H1 (cell line): ENCODE measurements at regions not wholly inside any gene's neighbourhood (a gene's known extent, or its start where the extent isn't known, plus 50 kb on each side); places are given as distances from the start of the nearest gene placed in this dataset.

Experiments
- CTCF ChIA-PET: fragments of 300-600 bp; sonication (Branson Sonifier 250); formaldehyde crosslinking; loops from one replicate; lab custom pipeline; 2021; ENCODE audit not compliant: partially characterized antibody; lab: Charles Lee
- POLR2A ChIA-PET: fragments of 300-600 bp; sonication (Branson Sonifier 250); formaldehyde crosslinking; loops from one replicate; lab custom pipeline; 2021; ENCODE audit warnings: inconsistent platforms; ENCODE audit not compliant: partially characterized antibody; lab: Charles Lee
- DNase-seq, 2 experiments: peaks; one replicate each; pipeline versions ENCODE4 v3.0.0 to v3.0.0-alpha.2; 2010 to 2022; ENCODE audit warnings: low spot score in 2 of 2, low read depth in 1 of 2, mixed read lengths in 1 of 2
- FAIRE-seq: peaks from 2 replicates; lab custom pipeline; 2011; peaks lifted over from hg19 to GRCh38; lab: Jason Lieb, UNC
- H2AFZ ChIP-seq: 2 replicates; pipeline ENCODE4 v1.8.1; 2012; ENCODE audit warnings: low read length, inconsistent platforms
- H2AK5ac ChIP-seq: 2 replicates; pipeline ENCODE4 v1.6.1; 2013; ENCODE audit warnings: low read depth, low read length
- H2BK120ac ChIP-seq: replicated peaks from 2 replicates; pipeline ENCODE3; 2013; ENCODE audit warnings: low read depth, low read length, inconsistent platforms
- H2BK12ac ChIP-seq: 2 replicates; pipeline ENCODE4 v1.6.1; 2013; ENCODE audit warnings: low read depth, low read length
- H2BK15ac ChIP-seq: 2 replicates; pipeline ENCODE4 v1.6.1; 2013; ENCODE audit warnings: low read length
- H2BK20ac ChIP-seq: 2 replicates; pipeline ENCODE4 v1.6.1; 2013; ENCODE audit warnings: low read length
- H2BK5ac ChIP-seq: 2 replicates; pipeline ENCODE4 v1.6.1; 2013; ENCODE audit warnings: low read depth, low read length
- H3K14ac ChIP-seq: 2 replicates; pipeline ENCODE4 v1.6.1; 2013; ENCODE audit warnings: inconsistent platforms; ENCODE audit not compliant: insufficient read length
- H3K18ac ChIP-seq: 2 replicates; pipeline ENCODE4 v1.6.1; 2013; ENCODE audit warnings: low read length; ENCODE audit errors: extremely low read depth
- H3K23ac ChIP-seq: 2 replicates; pipeline ENCODE4 v1.6.1; 2013; ENCODE audit warnings: inconsistent platforms; ENCODE audit not compliant: insufficient read length
- H3K23me2 ChIP-seq: 2 replicates; pipeline ENCODE4 v1.6.1; 2013; ENCODE audit warnings: low read depth, low read length
- H3K27ac ChIP-seq: 2 replicates; pipeline ENCODE4 v1.6.1; 2011; ENCODE audit warnings: low read depth, low read length, inconsistent platforms
- H3K27me3 ChIP-seq, 4 experiments: replicated peaks in 1 of 4; 1 replicate in 1 of 4; 2 replicates in 3 of 4; pipeline versions ENCODE4 v1.6.1 to v1.8.1; 2011 to 2013; ENCODE audit warnings: low read length in 3 of 4, mild to moderate bottlenecking in 3 of 4, inconsistent platforms in 2 of 4, mixed read lengths in 2 of 4, moderate library complexity in 1 of 4; ENCODE audit not compliant: control insufficient read depth in 3 of 4, insufficient read depth in 3 of 4; ENCODE audit errors: extremely low read depth in 1 of 4
- H3K36me3 ChIP-seq, 4 experiments: 2 replicates each; pipeline versions ENCODE4 v1.6.1 to v1.8.1; 2011 to 2013; ENCODE audit warnings: mild to moderate bottlenecking in 4 of 4, low read length in 3 of 4, moderate library complexity in 2 of 4, control low read depth in 1 of 4, inconsistent platforms in 1 of 4; ENCODE audit not compliant: insufficient read depth in 4 of 4, control insufficient read depth in 2 of 4
- H3K4ac ChIP-seq: replicated peaks from 2 replicates; pipeline ENCODE3; 2013; ENCODE audit warnings: low read length, low read depth, mixed read lengths, inconsistent platforms; ENCODE audit not compliant: insufficient read length
- H3K4me1 ChIP-seq, 4 experiments: replicated peaks in 1 of 4; 1 replicate in 1 of 4; 2 replicates in 3 of 4; pipeline versions ENCODE4 v1.6.1 to v1.8.1; 2011 to 2013; ENCODE audit warnings: low read length in 3 of 4, inconsistent platforms in 2 of 4, mixed read lengths in 1 of 4; ENCODE audit not compliant: insufficient read depth in 4 of 4, control insufficient read depth in 3 of 4
- H3K4me2 ChIP-seq, 2 experiments: 2 replicates each; pipeline versions ENCODE4 v1.6.1 to v1.8.1; 2011 to 2013; ENCODE audit warnings: low read depth in 2 of 2, low read length in 2 of 2, control low read depth in 1 of 2, inconsistent platforms in 1 of 2, mild to moderate bottlenecking in 1 of 2; ENCODE audit not compliant: insufficient read depth in 1 of 2
- H3K4me3 ChIP-seq, 4 experiments: fragments of 200-600, 300-600 bp in 1 of 4; sonication (generic), shearing (Covaris generic), sonication (Bioruptor Twin) in 1 of 4; 2 replicates each; pipeline versions ENCODE4 v1.5.1 to v1.8.1; 2011 to 2016; ENCODE audit warnings: low read length in 4 of 4, low read depth in 3 of 4, control low read depth in 2 of 4, inconsistent platforms in 2 of 4, mild to moderate bottlenecking in 2 of 4, mixed read lengths in 1 of 4, moderate library complexity in 1 of 4; ENCODE audit not compliant: insufficient read depth in 2 of 4; ENCODE audit errors: extremely low read depth in 1 of 4
- H3K56ac ChIP-seq: replicated peaks from 2 replicates; pipeline ENCODE3; 2013; ENCODE audit warnings: low read depth, mild to moderate bottlenecking, mixed read lengths, low read length, inconsistent platforms; ENCODE audit not compliant: insufficient read length
- H3K79me1 ChIP-seq: 2 replicates; pipeline ENCODE4 v1.6.1; 2013; ENCODE audit warnings: low read depth, low read length, control low read depth
- H3K79me2 ChIP-seq, 2 experiments: 2 replicates each; pipeline versions ENCODE4 v1.6.1 to v1.8.1; 2012 to 2013; ENCODE audit warnings: low read length in 2 of 2, mild to moderate bottlenecking in 2 of 2, inconsistent platforms in 1 of 2; ENCODE audit not compliant: insufficient read depth in 2 of 2, control insufficient read depth in 1 of 2
- H3K9ac ChIP-seq, 4 experiments: replicated peaks in 1 of 4; 1 replicate in 1 of 4; 2 replicates in 3 of 4; pipeline versions ENCODE4 v1.6.1 to v1.8.1; 2011 to 2013; ENCODE audit warnings: low read depth in 3 of 4, low read length in 3 of 4, control low read depth in 2 of 4, mild to moderate bottlenecking in 2 of 4, moderate library complexity in 2 of 4, inconsistent platforms in 1 of 4; ENCODE audit errors: extremely low read depth in 1 of 4
- H3K9me3 ChIP-seq, 2 experiments: 2 replicates each; pipeline versions ENCODE4 v1.6.1 to v1.8.1; 2012 to 2013; ENCODE audit warnings: mild to moderate bottlenecking in 2 of 2, moderate library complexity in 2 of 2, control low read depth in 1 of 2, inconsistent platforms in 1 of 2, low read depth in 1 of 2, low read length in 1 of 2, mixed read lengths in 1 of 2; ENCODE audit not compliant: insufficient read depth in 2 of 2
- H4K20me1 ChIP-seq, 2 experiments: replicated peaks in 1 of 2; 2 replicates each; pipeline versions ENCODE3 to v1.8.1; 2011 to 2013; ENCODE audit warnings: inconsistent platforms in 2 of 2, low read length in 2 of 2, mild to moderate bottlenecking in 1 of 2; ENCODE audit not compliant: insufficient read depth in 2 of 2, control insufficient read depth in 1 of 2
- H4K5ac ChIP-seq: 2 replicates; pipeline ENCODE4 v1.6.1; 2013; ENCODE audit warnings: low read length, low read depth, mixed read lengths, inconsistent platforms; ENCODE audit not compliant: insufficient read length
- H4K8ac ChIP-seq: 2 replicates; pipeline ENCODE4 v1.8.0; 2013; ENCODE audit warnings: mild to moderate bottlenecking, moderate library complexity, low read length, inconsistent platforms; ENCODE audit not compliant: insufficient read depth; ENCODE audit errors: extremely low read depth
- H4K91ac ChIP-seq: replicated peaks from 2 replicates; pipeline ENCODE3; 2013; ENCODE audit warnings: low read length, mixed read lengths, inconsistent platforms; ENCODE audit not compliant: insufficient read length
- CREB1 ChIP-seq: IDR thresholded peaks from 2 replicates; pipeline ENCODE4 v1.6.1; 2012; ENCODE audit warnings: inconsistent platforms
- GTF2F1 ChIP-seq: IDR thresholded peaks from 2 replicates; pipeline ENCODE4 v1.6.1; 2012; ENCODE audit warnings: low read depth, low read length, improper control_type of control experiment, borderline replicate concordance
- MAFK ChIP-seq: IDR thresholded peaks from 2 replicates; pipeline ENCODE4 v1.6.1; 2012; ENCODE audit warnings: low read depth, mild to moderate bottlenecking, improper control_type of control experiment, low read length
- POU5F1 ChIP-seq: IDR thresholded peaks from 2 replicates; pipeline ENCODE4 v1.6.1; 2011; ENCODE audit warnings: low read depth, mild to moderate bottlenecking, low read length, moderate library complexity
- RBBP5 ChIP-seq: IDR thresholded peaks from 2 replicates; pipeline ENCODE4 v1.7.1; 2012; ENCODE audit warnings: low read depth, mild to moderate bottlenecking, inconsistent platforms, low read length, moderate library complexity, borderline replicate concordance
- SIX5 ChIP-seq: IDR thresholded peaks from 2 replicates; pipeline ENCODE4 v1.6.1; 2011; ENCODE audit warnings: mild to moderate bottlenecking, low read depth, low read length
- SP4 ChIP-seq: IDR thresholded peaks from 2 replicates; pipeline ENCODE4 v1.6.1; 2012; ENCODE audit warnings: low read length, inconsistent platforms
- SUZ12 ChIP-seq: fragments of 200-600 bp; sonication (generic); IDR thresholded peaks from 2 replicates; pipeline ENCODE4 v1.6.1; 2012; ENCODE audit warnings: mild to moderate bottlenecking, inconsistent platforms, low read length, moderate library complexity, mixed read lengths
- TAF1 ChIP-seq: IDR thresholded peaks from 2 replicates; pipeline ENCODE4 v1.6.1; 2011; ENCODE audit warnings: mild to moderate bottlenecking, low read depth, low read length
- TAF7 ChIP-seq: optimal IDR thresholded peaks from 2 replicates; pipeline ENCODE3; 2011; ENCODE audit warnings: low read depth, mild to moderate bottlenecking, inconsistent platforms, low read length, moderate library complexity, borderline replicate concordance
- TF ChIP-seq, protein P1 (sequence below): IDR thresholded peaks from 2 replicates; pipeline ENCODE4 v1.6.1; 2011; ENCODE audit warnings: low read length, improper control_type of control experiment

DNA sequence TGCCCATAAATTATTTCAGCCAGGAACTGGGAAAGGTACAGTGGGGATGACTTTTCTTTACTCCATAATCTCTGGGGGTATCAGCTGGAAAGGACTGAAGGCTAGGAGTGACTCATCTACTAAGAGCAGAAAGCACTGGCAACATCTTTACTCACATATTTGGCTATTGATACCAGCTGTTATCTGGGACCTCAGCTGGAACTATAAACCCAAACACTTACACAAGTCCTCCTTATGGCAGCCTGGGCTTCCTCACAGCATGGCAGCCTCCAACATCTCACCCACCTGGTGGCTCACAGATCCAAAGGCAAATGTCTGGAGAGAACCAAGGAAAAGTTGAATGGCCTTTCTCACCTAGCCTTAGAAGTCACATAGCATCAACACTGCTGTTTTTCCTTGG lies 379.0 kb upstream of the RND3 start:
- Histone ChIP-seq H4K20me1 (no peaks in the 10 kb centered on the region), H3K23me2 (no peaks in the 10 kb centered on the region), H3K9me3 (peaks cover 5 to 21% of the 10 kb centered on the region in 2 experiments), H3K4me1 (peaks cover 0 to 8% (median 2%) of the 10 kb centered on the region in 4 experiments; a peak in 3 of 7 replicates), H3K4me3 (no peak overlapping the region), H3K18ac (no peak overlapping the region), H3K79me1 (no peaks in the 10 kb centered on the region), H4K8ac (no peak overlapping the region), H2BK5ac (no peak overlapping the region), H2AFZ (no peak overlapping the region), H2BK120ac (no peak overlapping the region), H2BK12ac (no peak overlapping the region), H3K4me2 (no peak overlapping the region), H2AK5ac (no peak overlapping the region), H3K79me2 (no peaks in the 10 kb centered on the region), H3K36me3 (peaks cover 0 to 3% (median under 1%) of the 10 kb centered on the region in 4 experiments; a peak in 2 of 8 replicates), H3K23ac (no peak overlapping the region), H3K14ac (no peak overlapping the region), H3K27ac (no peak overlapping the region), H3K9ac (no peak overlapping the region), H2BK15ac (no peak overlapping the region), H4K5ac (no peak overlapping the region), H3K56ac (no peak overlapping the region), H3K27me3 (no peaks in the 10 kb centered on the region), H2BK20ac (no peak overlapping the region), H4K91ac (no peak overlapping the region), H3K4ac (no peak overlapping the region)
- TF ChIP-seq, protein P1, sequence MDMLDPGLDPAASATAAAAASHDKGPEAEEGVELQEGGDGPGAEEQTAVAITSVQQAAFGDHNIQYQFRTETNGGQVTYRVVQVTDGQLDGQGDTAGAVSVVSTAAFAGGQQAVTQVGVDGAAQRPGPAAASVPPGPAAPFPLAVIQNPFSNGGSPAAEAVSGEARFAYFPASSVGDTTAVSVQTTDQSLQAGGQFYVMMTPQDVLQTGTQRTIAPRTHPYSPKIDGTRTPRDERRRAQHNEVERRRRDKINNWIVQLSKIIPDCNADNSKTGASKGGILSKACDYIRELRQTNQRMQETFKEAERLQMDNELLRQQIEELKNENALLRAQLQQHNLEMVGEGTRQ: no peak
- TF ChIP-seq SUZ12 (no peak), CREB1 (no peak), MAFK (no peak), GTF2F1 (no peak), TAF1 (no peak), SIX5 (no peak), TAF7 (no peak), SP4 (no peak), POU5F1 (no peak), RBBP5 (no peak)
- FAIRE-seq: no peak
- CTCF ChIA-PET: interaction anchor here (1.0 kb wide), 1 partner anchor 76 kb away, joined by 3 read pairs; no protein-coding TSS in a partner anchor
- no peak for DNase-seq
- POLR2A ChIA-PET: no interaction called here
